ENCODE measurements at regions not wholly inside any gene's neighbourhood (a gene's known extent, or its start where the extent isn't known, plus 50 kb on each side); places are given as distances from the start of the nearest gene placed in this dataset.

DNA sequence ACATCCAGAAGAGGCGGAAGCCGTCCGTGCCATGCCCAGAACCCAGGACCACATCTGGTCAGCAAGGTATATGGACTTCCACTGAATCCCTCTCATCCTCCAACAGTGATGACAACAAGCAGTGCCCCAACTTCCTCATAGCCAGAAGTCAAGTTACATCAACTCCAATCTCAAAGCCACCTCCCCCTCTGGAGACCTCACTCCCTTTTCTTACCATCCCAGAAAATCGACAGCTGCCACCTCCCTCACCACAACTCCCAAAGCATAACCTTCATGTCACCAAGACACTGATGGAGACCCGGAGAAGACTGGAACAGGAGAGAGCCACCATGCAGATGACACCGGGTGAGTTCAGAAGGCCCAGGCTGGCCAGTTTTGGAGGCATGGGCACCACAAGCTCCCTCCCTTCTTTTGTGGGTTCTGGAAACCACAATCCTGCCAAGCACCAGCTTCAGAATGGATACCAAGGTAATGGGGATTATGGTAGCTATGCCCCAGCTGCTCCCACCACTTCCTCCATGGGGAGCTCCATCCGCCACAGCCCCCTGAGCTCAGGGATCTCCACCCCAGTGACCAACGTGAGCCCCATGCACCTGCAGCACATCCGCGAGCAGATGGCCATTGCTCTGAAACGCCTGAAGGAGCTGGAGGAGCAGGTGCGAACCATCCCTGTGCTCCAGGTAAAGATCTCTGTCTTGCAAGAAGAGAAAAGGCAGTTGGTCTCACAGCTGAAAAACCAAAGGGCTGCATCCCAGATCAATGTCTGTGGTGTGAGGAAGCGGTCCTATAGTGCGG lies 130.3 kb upstream of the DMRT1 start:
- TF ChIP-seq CTCF (IDR thresholded peaks at IDR 0.05 in 8 of 11, conservative IDR thresholded peaks at IDR 0.05 in 3 of 11) (no peak), POLR2AphosphoS5 (IDR thresholded peaks at IDR 0.05) (no peak)
